Breast epithelium (tissue), 4 donors: ENCODE measurements at regions not wholly inside any gene's neighbourhood (a gene's known extent, or its start where the extent isn't known, plus 50 kb on each side); places are given as distances from the start of the nearest gene placed in this dataset.

ENCODE experiments used
- DNase-seq, 2 donors: peaks; one replicate each; pipeline ENCODE4 v3.0.0-alpha.2; 2019; ENCODE audit warnings: low spot score in 2 of 2
- H3K27ac ChIP-seq, 2 donors: fragments of 200-600 bp; sonication (generic) in 1 of 2; one replicate each; pipeline ENCODE4 v1.5.1; 2016 to 2019; ENCODE audit warnings: mild to moderate bottlenecking in 1 of 2
- H3K27me3 ChIP-seq, 2 donors: fragments of 200-600 bp; sonication (generic) in 1 of 2; one replicate each; pipeline versions ENCODE4 v1.5.1 to v1.6.0; 2017 to 2019; ENCODE audit warnings: control low read depth in 1 of 2, mild to moderate bottlenecking in 1 of 2
- H3K36me3 ChIP-seq: fragments of 200-600 bp; one replicate; pipeline ENCODE4 v1.5.1; 2019
- H3K4me1 ChIP-seq, 2 donors: fragments of 200-600 bp; sonication (generic); one replicate each; pipeline ENCODE4 v1.5.1; 2016 to 2019; ENCODE audit warnings: control low read depth in 1 of 2
- H3K4me3 ChIP-seq, 3 donors: fragments of 200-600 bp; sonication (generic); 1 replicate in 2 of 3; 2 replicates in 1 of 3; pipeline ENCODE4 v1.5.1; 2016 to 2019; ENCODE audit warnings: mild to moderate bottlenecking in 3 of 3, moderate library complexity in 2 of 3
- H3K9me3 ChIP-seq, 2 donors: fragments of 200-600 bp; sonication (generic) in 1 of 2; one replicate each; pipeline ENCODE4 v1.5.1; 2016 to 2019; ENCODE audit warnings: control low read depth in 1 of 2
- CTCF ChIP-seq, 3 donors: fragments of 450-650 bp; IDR thresholded peaks; one replicate each; pipeline ENCODE4 v1.5.1; 2016 to 2017; ENCODE audit warnings: antibody characterized with exemption in 3 of 3, mild to moderate bottlenecking in 3 of 3, moderate library complexity in 3 of 3
- POLR2A ChIP-seq: fragments of 450-650 bp; IDR thresholded peaks from one replicate; pipeline ENCODE4 v1.6.1; 2016; ENCODE audit warnings: antibody characterized with exemption, mild to moderate bottlenecking, moderate library complexity
- POLR2AphosphoS5 ChIP-seq, 3 donors: sonication (generic); formaldehyde crosslinking; IDR thresholded peaks; one replicate each; pipeline ENCODE4 v1.6.1; 2017; ENCODE audit warnings: antibody characterized with exemption in 3 of 3
- intact Hi-C: fragments of 100-400 bp; cut with DNase I; formaldehyde crosslinking; loops from one replicate; pipeline ENCODE4 v1.15.1; 2023; ENCODE audit warnings: low total_unique reads

GRCh38 chr16:61323456-61323855 is 712.8 kb downstream of the CDH8 start:
- Histone ChIP-seq H3K27me3 (no peaks in the 10 kb centered on the region), H3K27ac (no peak overlapping the region), H3K9me3 (no peaks in the 10 kb centered on the region), H3K4me3 (no peak overlapping the region), H3K36me3 (no peaks in the 10 kb centered on the region), H3K4me1 (no peaks in the 10 kb centered on the region)
- no peak for TF ChIP-seq CTCF (IDR thresholded peaks at IDR 0.05)
- no peak for TF ChIP-seq POLR2AphosphoS5 (IDR thresholded peaks at IDR 0.05)
- no peak for TF ChIP-seq POLR2A
- DNase-seq, result no peak
- intact Hi-C loops, result no loop called here

DNA sequence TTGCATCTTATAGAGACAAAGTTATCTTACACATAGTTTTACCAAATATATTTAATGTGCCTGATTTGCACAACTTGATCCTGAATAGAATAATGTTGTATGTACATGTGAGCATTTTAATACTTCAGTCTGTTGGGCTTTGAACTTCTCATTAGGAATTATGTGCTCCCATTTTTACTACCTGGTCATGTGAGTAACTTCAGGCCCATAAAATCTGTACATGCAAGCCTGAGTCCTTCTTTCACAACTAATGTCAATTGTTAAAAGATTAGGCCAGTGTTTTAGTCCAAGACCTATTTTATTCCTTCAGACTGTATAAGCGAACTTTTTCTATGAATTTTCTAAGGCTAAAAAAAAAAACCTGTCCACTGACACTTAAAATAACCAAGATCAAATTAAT is 715.4 kb downstream of the CDH8 start:
- no peak for TF ChIP-seq POLR2AphosphoS5 (IDR thresholded peaks at IDR 0.05)
- no peak for TF ChIP-seq POLR2A
- TF ChIP-seq CTCF (IDR thresholded peaks at IDR 0.05), result no peak
- no peak overlapping the region for H3K27ac ChIP-seq
- no peak for DNase-seq
- H3K4me1 ChIP-seq, result no peaks in the 10 kb centered on the region
- H3K9me3 ChIP-seq, result peaks cover 0 to under 1% of the 10 kb centered on the region in 2 donors
- intact Hi-C loops, result no loop called here
- no peaks in the 10 kb centered on the region for H3K36me3 ChIP-seq
- H3K4me3 ChIP-seq, result no peak overlapping the region
- H3K27me3 ChIP-seq, result no peaks in the 10 kb centered on the region

- Histone ChIP-seq H3K9me3 (peaks cover 0 to 5% of the 10 kb centered on the region in 2 donors), H3K4me1 (no peaks in the 10 kb centered on the region), H3K36me3 (no peaks in the 10 kb centered on the region), H3K27me3 (no peaks in the 10 kb centered on the region), H3K27ac (no peak overlapping the region), H3K4me3 (no peak overlapping the region)
- no peak for TF ChIP-seq CTCF (IDR thresholded peaks at IDR 0.05)
- TF ChIP-seq POLR2AphosphoS5 (IDR thresholded peaks at IDR 0.05), result no peak
- TF ChIP-seq POLR2A, result no peak
- intact Hi-C loops, result no loop called here
- no peak for DNase-seq
Measured at GRCh38 chr16:61313931-61314330, 722.3 kb downstream of the CDH8 start.

DNA sequence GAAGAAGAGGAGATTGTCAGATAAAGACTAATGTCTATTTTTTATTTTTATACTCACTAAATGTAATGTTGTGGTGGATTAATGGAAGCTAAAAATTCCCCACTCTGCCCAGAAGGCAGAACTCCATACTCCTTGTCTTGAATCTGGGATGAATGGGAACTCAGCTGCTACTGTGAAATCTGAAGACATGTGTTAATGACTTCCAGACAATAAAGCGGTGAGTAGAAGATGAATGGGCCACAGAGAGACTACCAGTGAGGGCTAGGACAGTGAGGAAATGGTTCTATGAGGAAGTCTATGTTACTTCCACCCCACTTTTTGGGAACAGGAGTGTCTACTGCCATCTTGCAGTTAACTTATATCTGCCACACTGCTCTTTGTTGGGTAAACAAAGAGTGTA is 726.9 kb downstream of the CDH8 start:
- no peaks in the 10 kb centered on the region for H3K9me3 ChIP-seq
- no peak for TF ChIP-seq POLR2AphosphoS5 (IDR thresholded peaks at IDR 0.05)
- no peak for TF ChIP-seq CTCF (IDR thresholded peaks at IDR 0.05)
- no peak for TF ChIP-seq POLR2A
- intact Hi-C loops, result no loop called here
- no peaks in the 10 kb centered on the region for H3K36me3 ChIP-seq
- H3K4me1 ChIP-seq, result no peaks in the 10 kb centered on the region
- no peaks in the 10 kb centered on the region for H3K27me3 ChIP-seq
- H3K27ac ChIP-seq, result no peak overlapping the region
- DNase-seq, result no peak
- no peak overlapping the region for H3K4me3 ChIP-seq

DNA sequence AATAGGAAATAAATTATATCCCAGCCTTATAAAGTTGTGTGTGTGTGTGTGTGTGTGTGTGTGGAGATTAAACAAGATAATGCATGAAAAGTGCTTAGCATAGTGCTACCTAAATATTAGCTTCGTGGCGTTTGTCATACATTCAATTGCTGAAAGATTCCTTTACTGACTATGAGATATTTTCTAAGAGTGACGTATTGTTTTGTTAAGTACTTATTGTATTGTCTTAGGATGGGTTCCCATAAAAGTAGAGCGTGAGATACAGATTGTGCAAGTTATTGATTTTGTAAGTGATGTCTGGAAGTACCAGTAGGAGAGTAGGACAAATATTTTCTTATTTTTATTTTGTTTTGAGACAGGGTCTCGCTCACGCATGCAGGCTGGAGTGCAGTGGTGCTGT is 730.0 kb downstream of the CDH8 start:
- no peak overlapping the region for H3K27ac ChIP-seq
- intact Hi-C loops, result no loop called here
- H3K36me3 ChIP-seq, result no peaks in the 10 kb centered on the region
- TF ChIP-seq POLR2A, result no peak
- TF ChIP-seq POLR2AphosphoS5 (IDR thresholded peaks at IDR 0.05), result no peak
- TF ChIP-seq CTCF (IDR thresholded peaks at IDR 0.05), result no peak
- H3K27me3 ChIP-seq, result no peaks in the 10 kb centered on the region
- no peaks in the 10 kb centered on the region for H3K4me1 ChIP-seq
- H3K4me3 ChIP-seq, result no peak overlapping the region
- no peak for DNase-seq
- H3K9me3 ChIP-seq, result no peaks in the 10 kb centered on the region
